ENCODE measurements at regions not wholly inside any gene's neighbourhood (a gene's known extent, or its start where the extent isn't known, plus 50 kb on each side); places are given as distances from the start of the nearest gene placed in this dataset.

DNA sequence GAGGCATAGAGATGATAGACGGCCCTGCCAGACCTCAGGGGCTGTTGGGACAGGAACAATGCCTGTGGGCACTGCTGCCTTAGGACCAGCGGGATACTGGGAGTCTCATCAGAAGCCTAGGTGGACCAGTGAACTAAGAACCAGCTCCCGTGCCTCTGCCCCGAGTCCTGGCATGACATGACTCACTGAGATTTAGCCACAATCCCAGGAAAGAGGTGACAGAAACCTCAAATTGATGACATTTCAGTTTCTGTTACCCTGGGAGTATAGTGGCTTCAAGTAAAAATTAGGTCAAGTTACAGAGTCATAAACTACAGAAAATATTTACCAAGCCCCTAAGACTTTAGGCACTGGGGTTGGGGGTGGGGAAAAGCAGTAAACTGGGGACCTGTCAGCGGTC is 74.6 kb upstream of the GADD45A start:
- BruUV-seq (replicated peaks), result no TSS peak
- Histone ChIP-seq H3K27me3 (ENCODE audit: insufficient read depth, low read length) (no peaks in the 10 kb centered on the region), H3K36me3 (ENCODE audit: control insufficient read depth in 1 of 2, insufficient read depth in 2 of 2, low read length in 2 of 2) (no peaks in the 10 kb centered on the region), H3K79me2 (ENCODE audit: insufficient read depth, low read length) (no peaks in the 10 kb centered on the region), H3K4me1 (ENCODE audit: control insufficient read depth in 1 of 2, insufficient read depth in 2 of 2, low read length in 2 of 2) (no peaks in the 10 kb centered on the region), H3K4me2 (ENCODE audit: low read length) (no peak overlapping the region), H3K9me2 (ENCODE audit: insufficient read depth) (no peaks in the 10 kb centered on the region), H2AFZ (ENCODE audit: low read depth, low read length, poor library complexity, severe bottlenecking) (no peak overlapping the region), H3K4me3 (replicated peaks in 1 of 2; ENCODE audit: low read depth in 1 of 2, low read length in 2 of 2) (no peak overlapping the region), H4K20me1 (ENCODE audit: insufficient read depth) (no peaks in the 10 kb centered on the region), H3K27ac (ENCODE audit: low read depth, low read length) (no peak overlapping the region), H3K9ac (ENCODE audit: low read length) (no peak overlapping the region), H3K9me3 (ENCODE audit: control insufficient read depth in 1 of 2, insufficient read depth in 1 of 2, low read depth in 1 of 2, low read length in 2 of 2) (no peaks in the 10 kb centered on the region)
- ATAC-seq, result no peak
- TF ChIP-seq POLR2AphosphoS5 (IDR thresholded peaks at IDR 0.05; ENCODE audit: low read depth, low read length) (no peak), CEBPB (IDR thresholded peaks at IDR 0.05; ENCODE audit: low read depth) (no peak), JUND (IDR thresholded peaks at IDR 0.05) (no peak)
- TF ChIP-seq, protein P1, sequence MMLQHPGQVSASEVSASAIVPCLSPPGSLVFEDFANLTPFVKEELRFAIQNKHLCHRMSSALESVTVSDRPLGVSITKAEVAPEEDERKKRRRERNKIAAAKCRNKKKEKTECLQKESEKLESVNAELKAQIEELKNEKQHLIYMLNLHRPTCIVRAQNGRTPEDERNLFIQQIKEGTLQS (IDR thresholded peaks at IDR 0.05), result no peak
- RAD21 ChIA-PET (ENCODE audit: low non-redundant PET in 1 of 2, low total read pairs in 2 of 2, uncharacterized antibody in 2 of 2, unreplicated experiment in 2 of 2), result no interaction called here
- intact Hi-C loops (cut with micrococcal nuclease), result no loop called here
- no peak for DNase-seq (ENCODE audit: low read depth, low spot score)
- POLR2A ChIA-PET, result no interaction called here
- CTCF ChIA-PET, result no interaction called here

DNA sequence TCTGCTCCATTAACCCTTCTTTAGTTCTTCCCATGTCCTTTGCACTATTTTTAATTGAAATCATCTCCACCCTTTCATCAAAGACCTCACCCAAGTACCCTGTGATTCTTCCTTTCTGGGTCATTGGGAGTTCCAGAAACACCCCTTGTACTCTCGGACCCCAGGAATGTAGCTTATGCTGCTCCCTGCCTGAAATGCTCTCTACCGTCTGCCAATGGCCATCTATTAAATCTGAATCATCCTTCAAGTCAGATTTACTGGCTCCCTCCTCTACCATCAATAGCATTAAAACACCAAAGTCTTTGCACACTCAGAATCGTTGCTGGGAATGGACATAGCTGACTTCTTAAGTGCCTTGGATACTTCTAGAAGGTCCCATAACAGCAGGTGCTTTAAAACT is 73.2 kb upstream of the GADD45A start:
- ATAC-seq (no peak), DNase-seq (ENCODE audit: low read depth, low spot score) (no peak)
- intact Hi-C loops (cut with micrococcal nuclease), result no loop called here
- Histone ChIP-seq H3K27me3 (ENCODE audit: insufficient read depth, low read length) (no peaks in the 10 kb centered on the region), H3K36me3 (ENCODE audit: control insufficient read depth in 1 of 2, insufficient read depth in 2 of 2, low read length in 2 of 2) (no peaks in the 10 kb centered on the region), H3K4me2 (ENCODE audit: low read length) (no peak overlapping the region), H2AFZ (ENCODE audit: low read depth, low read length, poor library complexity, severe bottlenecking) (no peak overlapping the region), H3K9ac (ENCODE audit: low read length) (no peak overlapping the region), H3K9me3 (ENCODE audit: control insufficient read depth in 1 of 2, insufficient read depth in 1 of 2, low read depth in 1 of 2, low read length in 2 of 2) (no peaks in the 10 kb centered on the region), H3K4me3 (replicated peaks in 1 of 2; ENCODE audit: low read depth in 1 of 2, low read length in 2 of 2) (no peak overlapping the region), H4K20me1 (ENCODE audit: insufficient read depth) (no peaks in the 10 kb centered on the region), H3K79me2 (ENCODE audit: insufficient read depth, low read length) (no peaks in the 10 kb centered on the region), H3K4me1 (ENCODE audit: control insufficient read depth in 1 of 2, insufficient read depth in 2 of 2, low read length in 2 of 2) (no peaks in the 10 kb centered on the region), H3K9me2 (ENCODE audit: insufficient read depth) (no peaks in the 10 kb centered on the region), H3K27ac (ENCODE audit: low read depth, low read length) (no peak overlapping the region)
- CTCF ChIA-PET, result no interaction called here
- RAD21 ChIA-PET (ENCODE audit: low non-redundant PET in 1 of 2, low total read pairs in 2 of 2, uncharacterized antibody in 2 of 2, unreplicated experiment in 2 of 2), result no interaction called here
- POLR2A ChIA-PET, result interaction anchor here (0.6 kb wide), 1 partner anchor 73 kb away, joined by 3 read pairs; the partner anchor contains the start of gene GADD45A
- BruUV-seq (replicated peaks), result no TSS peak
- no peak for TF ChIP-seq TCF7L2 (IDR thresholded peaks at IDR 0.05; ENCODE audit: borderline replicate concordance, extremely low read depth, insufficient read depth, insufficient read length)
- TF ChIP-seq ZFX (IDR thresholded peaks at IDR 0.05), result no peak
- TF ChIP-seq EZH2 (IDR thresholded peaks at IDR 0.05), result no peak
- TF ChIP-seq SP1 (IDR thresholded peaks at IDR 0.05; ENCODE audit: low read depth), result no peak
- TF ChIP-seq EZH2phosphoT487 (IDR thresholded peaks at IDR 0.05; ENCODE audit: borderline replicate concordance), result no peak
- no peak for TF ChIP-seq CEBPB (IDR thresholded peaks at IDR 0.05; ENCODE audit: low read depth)
- TF ChIP-seq, protein P2, sequence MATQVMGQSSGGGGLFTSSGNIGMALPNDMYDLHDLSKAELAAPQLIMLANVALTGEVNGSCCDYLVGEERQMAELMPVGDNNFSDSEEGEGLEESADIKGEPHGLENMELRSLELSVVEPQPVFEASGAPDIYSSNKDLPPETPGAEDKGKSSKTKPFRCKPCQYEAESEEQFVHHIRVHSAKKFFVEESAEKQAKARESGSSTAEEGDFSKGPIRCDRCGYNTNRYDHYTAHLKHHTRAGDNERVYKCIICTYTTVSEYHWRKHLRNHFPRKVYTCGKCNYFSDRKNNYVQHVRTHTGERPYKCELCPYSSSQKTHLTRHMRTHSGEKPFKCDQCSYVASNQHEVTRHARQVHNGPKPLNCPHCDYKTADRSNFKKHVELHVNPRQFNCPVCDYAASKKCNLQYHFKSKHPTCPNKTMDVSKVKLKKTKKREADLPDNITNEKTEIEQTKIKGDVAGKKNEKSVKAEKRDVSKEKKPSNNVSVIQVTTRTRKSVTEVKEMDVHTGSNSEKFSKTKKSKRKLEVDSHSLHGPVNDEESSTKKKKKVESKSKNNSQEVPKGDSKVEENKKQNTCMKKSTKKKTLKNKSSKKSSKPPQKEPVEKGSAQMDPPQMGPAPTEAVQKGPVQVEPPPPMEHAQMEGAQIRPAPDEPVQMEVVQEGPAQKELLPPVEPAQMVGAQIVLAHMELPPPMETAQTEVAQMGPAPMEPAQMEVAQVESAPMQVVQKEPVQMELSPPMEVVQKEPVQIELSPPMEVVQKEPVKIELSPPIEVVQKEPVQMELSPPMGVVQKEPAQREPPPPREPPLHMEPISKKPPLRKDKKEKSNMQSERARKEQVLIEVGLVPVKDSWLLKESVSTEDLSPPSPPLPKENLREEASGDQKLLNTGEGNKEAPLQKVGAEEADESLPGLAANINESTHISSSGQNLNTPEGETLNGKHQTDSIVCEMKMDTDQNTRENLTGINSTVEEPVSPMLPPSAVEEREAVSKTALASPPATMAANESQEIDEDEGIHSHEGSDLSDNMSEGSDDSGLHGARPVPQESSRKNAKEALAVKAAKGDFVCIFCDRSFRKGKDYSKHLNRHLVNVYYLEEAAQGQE (IDR thresholded peaks at IDR 0.05; ENCODE audit: low read depth), result no peak
- no peak for TF ChIP-seq ZNF274 (IDR thresholded peaks at IDR 0.05; ENCODE audit: low read depth, low read length)
- TF ChIP-seq FOSL1 (IDR thresholded peaks at IDR 0.05; ENCODE audit: low read depth), result no peak
